GM23338 (cell line): ENCODE measurements at regions not wholly inside any gene's neighbourhood (a gene's known extent, or its start where the extent isn't known, plus 50 kb on each side); places are given as distances from the start of the nearest gene placed in this dataset.

Source experiments
- ATAC-seq: fragments of 200-7000 bp; cut with Tn5 transposase; 3 replicates; pipeline ENCODE4 v1.9.1; 2020
- DNase-seq: peaks from one replicate; pipeline ENCODE4 v3.0.0-alpha.2; 2015; ENCODE audit warnings: low spot score
- H2AFZ ChIP-seq: fragments of 200-600 bp; sonication (generic); 2 replicates; pipeline ENCODE4 v1.8.0; 2016; ENCODE audit warnings: antibody characterized with exemption, mild to moderate bottlenecking, moderate library complexity
- H3F3A ChIP-seq: fragments of 200-600 bp; sonication (generic); replicated peaks from 2 replicates; pipeline ENCODE4 v1.8.0; 2017; ENCODE audit warnings: antibody characterized with exemption, mixed run types, low read depth
- H3K27ac ChIP-seq: fragments of 200-600 bp; sonication (generic); 2 replicates; pipeline ENCODE4 v1.6.1; 2016; ENCODE audit warnings: low read depth
- H3K27me3 ChIP-seq: fragments of 200-600 bp; sonication (generic); 2 replicates; pipeline ENCODE4 v1.8.0; 2016; ENCODE audit warnings: mild to moderate bottlenecking, mixed run types, moderate library complexity; ENCODE audit not compliant: insufficient read depth
- H3K36me3 ChIP-seq: fragments of 200-600 bp; sonication (generic); 2 replicates; pipeline ENCODE4 v1.8.0; 2016; ENCODE audit warnings: mild to moderate bottlenecking; ENCODE audit not compliant: insufficient read depth
- H3K4me1 ChIP-seq: fragments of 200-600 bp; sonication (generic); 2 replicates; pipeline ENCODE4 v1.8.0; 2016; ENCODE audit warnings: mild to moderate bottlenecking, moderate library complexity; ENCODE audit not compliant: insufficient read depth
- H3K4me2 ChIP-seq: fragments of 200-600 bp; sonication (generic); 2 replicates; pipeline ENCODE4 v1.7.1; 2017; ENCODE audit warnings: mixed run types
- H3K4me3 ChIP-seq: fragments of 200-600 bp; sonication (generic); 2 replicates; pipeline ENCODE4 v1.6.1; 2016; ENCODE audit warnings: mixed run types
- H3K79me2 ChIP-seq: fragments of 200-600 bp; sonication (generic); replicated peaks from 2 replicates; pipeline ENCODE4 v1.8.0; 2017; ENCODE audit warnings: mild to moderate bottlenecking; ENCODE audit not compliant: insufficient read depth
- H3K9me2 ChIP-seq: fragments of 200-600 bp; sonication (generic); 2 replicates; pipeline ENCODE4 v1.8.0; 2017; ENCODE audit not compliant: insufficient read depth
- H4K20me1 ChIP-seq: fragments of 200-600 bp; sonication (generic); replicated peaks from 2 replicates; pipeline ENCODE4 v1.8.0; 2017; ENCODE audit warnings: mild to moderate bottlenecking; ENCODE audit not compliant: insufficient read depth
- H3K27ac Mint-ChIP-seq: 2 replicates; pipeline ENCODE4 v1.8.0; 2020; ENCODE audit warnings: inconsistent platforms, mild to moderate bottlenecking, moderate library complexity, mixed read lengths
- H3K27me3 Mint-ChIP-seq: 3 replicates; pipeline ENCODE4 v1.8.0; 2022; ENCODE audit warnings: low read depth, mild to moderate bottlenecking, moderate library complexity, mixed read lengths, inconsistent platforms; ENCODE audit not compliant: insufficient read depth, poor library complexity
- H3K36me3 Mint-ChIP-seq: 3 replicates; pipeline ENCODE4 v1.8.0; 2021; ENCODE audit warnings: low read depth, mild to moderate bottlenecking, inconsistent platforms, moderate library complexity, mixed read lengths
- H3K4me1 Mint-ChIP-seq: 3 replicates; pipeline ENCODE4 v1.8.0; 2020; ENCODE audit warnings: mild to moderate bottlenecking, inconsistent platforms, mixed read lengths
- H3K4me3 Mint-ChIP-seq: 3 replicates; pipeline ENCODE4 v1.8.0; 2021; ENCODE audit warnings: moderate library complexity, mild to moderate bottlenecking, inconsistent platforms, mixed read lengths
- H3K9me3 Mint-ChIP-seq: 3 replicates; pipeline ENCODE4 v1.8.0; 2020; ENCODE audit warnings: moderate library complexity, mild to moderate bottlenecking, inconsistent platforms, mixed read lengths
- CREB1 ChIP-seq: fragments of 250-450 bp; sonication (Bioruptor Pico); IDR thresholded peaks from 2 replicates; pipeline ENCODE4 v1.5.0; 2020; ENCODE audit warnings: low read depth, mild to moderate bottlenecking, moderate library complexity
- CTCF ChIP-seq, 2 experiments: fragments of 200-600 bp in 1 of 2; sonication (generic) in 1 of 2; conservative IDR thresholded peaks; 2 replicates each; pipeline versions ENCODE4 v1.5.1 to v1.6.1; 2016 to 2017; ENCODE audit warnings: antibody characterized with exemption in 2 of 2, low read depth in 2 of 2, mild to moderate bottlenecking in 2 of 2, moderate library complexity in 1 of 2
- ETS1 ChIP-seq: IDR thresholded peaks from 2 replicates; pipeline ENCODE4 v1.6.1; 2016; ENCODE audit warnings: antibody characterized with exemption
- EZH2 ChIP-seq: fragments of 200-600 bp; sonication (generic); IDR thresholded peaks from one replicate; pipeline ENCODE4 v1.8.0; 2017; ENCODE audit warnings: antibody characterized with exemption, mild to moderate bottlenecking, low read depth; ENCODE audit not compliant: unreplicated experiment
- EZH2phosphoT487 ChIP-seq: fragments of 200-600 bp; sonication (generic); IDR thresholded peaks from one replicate; pipeline ENCODE4 v1.8.1; 2018; ENCODE audit warnings: antibody characterized with exemption; ENCODE audit not compliant: unreplicated experiment
- JUNB ChIP-seq: IDR thresholded peaks from one replicate; pipeline ENCODE4 v1.6.1; 2016; ENCODE audit warnings: antibody characterized with exemption; ENCODE audit not compliant: unreplicated experiment
- NANOG ChIP-seq: IDR thresholded peaks from 2 replicates; pipeline ENCODE4 v1.6.1; 2016; ENCODE audit warnings: antibody characterized with exemption, borderline replicate concordance
- POLR2AphosphoS5 ChIP-seq: IDR thresholded peaks from 2 replicates; pipeline ENCODE4 v1.6.1; 2016; ENCODE audit warnings: antibody characterized with exemption, low read depth
- REST ChIP-seq: IDR thresholded peaks from one replicate; pipeline ENCODE4 v1.6.1; 2018; ENCODE audit warnings: antibody characterized with exemption; ENCODE audit not compliant: unreplicated experiment
- STAT1 ChIP-seq: IDR thresholded peaks from one replicate; pipeline ENCODE4 v1.6.1; 2016; ENCODE audit warnings: antibody characterized with exemption; ENCODE audit not compliant: unreplicated experiment
- ZNF114 ChIP-seq: fragments of 250-450 bp; sonication (Bioruptor Pico); IDR thresholded peaks from 2 replicates; pipeline ENCODE4 v1.5.0; 2020; ENCODE audit warnings: mild to moderate bottlenecking, moderate library complexity
- ZNF331 ChIP-seq: fragments of 250-450 bp; sonication (Bioruptor Pico); IDR thresholded peaks from 2 replicates; pipeline ENCODE4 v1.5.0; 2020; ENCODE audit warnings: low read depth, mild to moderate bottlenecking, moderate library complexity
- ZNF462 ChIP-seq: fragments of 250-450 bp; sonication (Bioruptor Pico); IDR thresholded peaks from 2 replicates; pipeline ENCODE4 v1.5.0; 2020; ENCODE audit warnings: mild to moderate bottlenecking, moderate library complexity

- H4K20me1 ChIP-seq: no peaks in the 10 kb centered on the region
- TF ChIP-seq NANOG: no peak
- no peak for TF ChIP-seq JUNB
- TF ChIP-seq REST: no peak
- TF ChIP-seq STAT1: no peak
- no peak for TF ChIP-seq POLR2AphosphoS5
- TF ChIP-seq CTCF (conservative IDR thresholded peaks at IDR 0.05; ENCODE audit: low read depth in 2 of 2): no peak
- TF ChIP-seq EZH2phosphoT487: no peak
- TF ChIP-seq ZNF114: no peak
- TF ChIP-seq EZH2: no peak
- TF ChIP-seq ZNF331: no peak
- TF ChIP-seq ETS1: no peak
- no peak for TF ChIP-seq CREB1
- no peak for TF ChIP-seq ZNF462 (CRISPR knock-in tag)
- H3K79me2 ChIP-seq: no peaks in the 10 kb centered on the region
- H3K27ac ChIP-seq: no peak overlapping the region; the same call in 1 of the 2 replicates
- Mint-ChIP-seq H3K9me3 (peaks cover 33% of the 10 kb centered on the region), H3K4me1 (peaks cover 5% of the 10 kb centered on the region; the same call in 2 of the 3 replicates), H3K36me3 (peaks cover 25% of the 10 kb centered on the region), H3K27me3 (peaks cover 7% of the 10 kb centered on the region), H3K27ac (peak overlapping the region; percentile 59; the same call in 1 of the 2 replicates), H3K4me3 (no peak overlapping the region)
- H3K36me3 ChIP-seq: no peaks in the 10 kb centered on the region; the same call in 1 of the 2 replicates
- H3K27me3 ChIP-seq: no peaks in the 10 kb centered on the region
- no peaks in the 10 kb centered on the region for H3K4me1 ChIP-seq
- H3K9me2 ChIP-seq: no peaks in the 10 kb centered on the region
- H3K4me2 ChIP-seq: no peak overlapping the region
- 0 out of 2 replicates have a peak, but pooled peaks cover 6% of the 10 kb centered on the region for H3F3A ChIP-seq
- ATAC-seq: no peak; the same call in 2 of the 3 replicates
- H2AFZ ChIP-seq: no peak overlapping the region
- peak; percentile 36 for DNase-seq
- no peak overlapping the region for H3K4me3 ChIP-seq
These were observed 82.2 kb upstream of the ARL4D start for GRCh38 chr17:43316522-43317142.
